NCI-H446 treated with DMSO at 0.1 percent for 48 hours (cell line): ENCODE measurements at regions not wholly inside any gene's neighbourhood (a gene's known extent, or its start where the extent isn't known, plus 50 kb on each side); places are given as distances from the start of the nearest gene placed in this dataset.
"Not testable (repeated sequence)": the region's sequence is repeated elsewhere in the genome, so short reads cannot be mapped to it uniquely, and the experiment has no call there.

Source experiments
- DNase-seq: peaks from one replicate; lab custom pipeline; 2025; lab: John Stamatoyannopoulos, UW

DNA sequence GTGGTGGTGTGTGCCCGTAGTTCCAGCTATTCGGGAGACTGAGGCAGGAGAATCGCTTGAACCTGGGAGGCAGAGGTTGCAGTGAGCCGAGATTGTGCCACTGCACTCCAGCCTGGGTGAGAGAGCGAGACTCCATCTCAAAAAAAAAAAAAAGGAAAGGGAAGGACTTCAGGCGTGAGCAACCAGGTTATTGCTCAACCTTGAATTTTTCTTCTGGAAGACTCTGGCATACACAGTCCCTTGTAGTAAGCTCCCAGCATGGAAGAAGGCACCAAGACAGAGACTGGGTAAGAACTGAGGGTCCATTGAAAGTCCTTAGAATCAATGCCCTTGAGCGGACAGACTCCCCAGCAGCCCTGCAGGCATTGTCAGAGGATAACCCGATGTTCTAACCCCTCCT, 75.0 kb downstream of the C9orf50 start:
- not testable (repeated sequence) for DNase-seq

GRCh38 chr9:129544761-129545160, 76.1 kb downstream of the C9orf50 start:
- no peak for DNase-seq

DNA sequence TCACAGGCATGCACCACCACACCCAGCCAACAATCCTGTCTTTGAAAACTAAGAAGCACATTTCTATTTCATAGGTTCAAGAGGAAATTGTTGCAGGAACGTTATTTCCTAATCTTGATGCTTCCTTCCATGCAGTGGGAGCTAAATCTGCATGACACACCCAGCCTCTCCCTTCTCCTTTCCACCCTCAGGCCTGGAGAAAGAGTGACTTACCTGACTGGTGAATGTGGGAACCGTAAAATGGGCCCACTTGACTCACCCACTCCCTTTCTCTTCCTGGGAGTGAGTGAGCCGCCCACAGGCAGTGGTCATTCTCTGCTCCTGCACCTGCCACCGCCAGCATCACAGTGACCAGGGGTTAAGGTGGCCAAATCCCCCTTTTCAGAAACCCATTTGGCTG, 78.2 kb downstream of the C9orf50 start:
- no peak for DNase-seq

DNA sequence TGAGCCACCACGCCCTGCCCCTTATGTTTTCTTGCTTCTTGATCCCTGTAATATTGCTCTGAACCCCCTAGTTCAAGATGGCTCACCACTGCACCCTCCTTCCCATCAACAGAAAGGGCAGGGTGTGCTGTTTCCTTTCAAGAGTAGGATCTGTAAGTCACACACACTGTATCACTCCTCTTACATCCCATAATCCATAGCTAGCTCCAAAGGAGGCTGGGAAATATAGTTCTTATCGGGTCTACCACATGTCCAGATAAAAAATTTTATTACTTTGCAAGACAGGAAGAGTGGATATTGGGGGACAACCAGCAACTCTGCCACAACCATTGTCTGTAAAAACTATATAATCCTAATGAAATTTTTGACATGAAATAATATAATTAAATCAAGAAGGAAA, 79.6 kb downstream of the C9orf50 start:
- no peak for DNase-seq

- DNase-seq = no peak
These were observed 81.5 kb downstream of the C9orf50 start for GRCh38 chr9:129539446-129539845.

- DNase-seq = not testable (repeated sequence)
These were observed 89.0 kb downstream of the C9orf50 start for GRCh38 chr9:129531860-129532402.

- DNase-seq = not testable (repeated sequence)
These were observed 92.9 kb downstream of the C9orf50 start for GRCh38 chr9:129527955-129528354.

GRCh38 chr9:129525656-129526196, 95.2 kb downstream of the C9orf50 start:
- DNase-seq = no peak

DNA sequence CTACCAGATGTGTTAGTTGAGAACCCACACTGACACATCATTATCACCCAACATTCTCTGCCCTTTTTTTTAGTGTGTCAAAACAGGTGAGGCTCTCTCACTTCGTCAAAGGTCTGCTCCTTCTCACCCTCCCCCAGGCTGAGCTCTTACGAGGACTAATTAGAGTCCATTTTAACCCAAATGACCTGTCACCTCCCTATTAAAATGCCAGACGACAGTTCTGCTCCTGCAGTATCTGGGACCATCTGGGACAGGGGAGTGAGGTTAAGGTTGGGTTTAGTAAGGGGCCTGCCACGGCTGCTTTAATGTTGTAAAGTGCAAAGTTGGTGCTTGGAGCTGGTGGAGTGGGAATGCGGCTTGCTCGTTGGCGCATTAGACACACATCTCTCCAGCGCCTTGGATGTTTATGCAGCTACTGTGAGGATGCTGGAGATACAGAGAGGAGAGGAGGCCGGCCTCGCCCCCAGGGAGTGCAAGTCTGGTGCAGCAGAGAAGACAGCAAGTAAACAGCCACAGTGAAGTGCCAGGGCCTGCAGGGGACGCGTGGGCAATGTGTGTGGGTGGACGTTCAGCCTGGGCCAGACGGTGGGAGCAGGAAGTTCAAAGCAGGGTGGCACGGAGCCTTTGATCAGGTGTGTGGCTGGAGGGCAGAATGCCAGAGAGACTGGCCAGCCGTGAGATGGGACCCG, 96.2 kb downstream of the C9orf50 start:
- DNase-seq = no peak

DNA sequence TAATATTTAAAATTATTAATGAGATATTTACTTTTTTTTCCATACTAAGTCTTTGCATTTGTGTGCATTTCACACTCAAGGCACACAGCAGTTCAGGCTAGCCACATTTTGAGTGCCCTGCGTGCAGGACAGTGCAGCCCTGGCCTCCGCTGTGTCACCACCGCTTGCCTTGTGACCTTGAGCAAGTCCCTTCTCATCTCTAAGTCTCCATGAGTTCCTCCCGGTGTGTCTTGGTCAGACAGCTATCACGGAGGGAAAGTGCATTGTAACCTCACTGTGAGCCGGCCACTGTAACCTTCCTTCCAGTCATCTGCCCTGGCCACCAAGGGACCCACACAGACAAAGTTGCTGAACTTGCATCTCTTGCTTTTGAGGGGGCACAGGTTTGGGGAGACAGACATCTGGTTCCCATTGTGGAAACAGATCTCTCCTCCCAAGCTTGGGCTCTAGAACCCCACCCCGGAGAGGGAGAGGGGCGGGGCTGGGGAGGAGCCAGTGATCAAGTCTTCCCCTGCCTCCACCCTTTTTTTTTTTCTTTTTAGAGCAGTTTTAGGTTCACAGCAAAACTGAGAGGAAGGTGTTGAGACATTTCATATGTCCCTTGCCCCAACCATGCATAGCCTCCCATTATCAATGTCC, 96.8 kb downstream of the C9orf50 start:
- no peak for DNase-seq

GRCh38 chr9:129522351-129522750, 98.5 kb downstream of the C9orf50 start:
- no peak for DNase-seq

DNA sequence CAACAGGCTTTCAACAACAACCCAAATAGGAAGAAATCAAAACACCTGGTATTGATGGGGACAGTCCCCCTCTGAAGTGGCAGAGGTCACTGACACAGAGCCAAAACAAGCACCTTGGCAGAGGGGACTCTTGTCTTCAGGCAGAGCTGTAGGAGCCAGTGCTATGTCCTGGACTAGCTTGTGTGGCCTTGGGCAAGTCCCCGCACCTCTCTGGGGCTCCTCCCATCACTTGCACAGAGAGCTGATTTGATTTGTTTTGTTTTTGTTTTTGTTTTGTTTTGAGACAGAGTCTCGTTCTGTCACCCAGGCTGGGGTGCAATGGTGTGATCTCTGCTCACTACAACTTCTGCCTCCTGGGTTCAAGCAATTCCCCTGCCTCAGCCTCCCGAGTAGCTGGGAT, 100.8 kb downstream of the C9orf50 start:
- no peak for DNase-seq

GRCh38 chr9:129518074-129518473, 102.8 kb downstream of the C9orf50 start:
- no peak for DNase-seq

GRCh38 chr9:129517006-129517405, 103.9 kb downstream of the C9orf50 start:
- DNase-seq = no peak

- no peak for DNase-seq
These were observed 106.0 kb downstream of the C9orf50 start for GRCh38 chr9:129514891-129515290.

GRCh38 chr9:129514497-129514867, 106.4 kb downstream of the C9orf50 start:
- DNase-seq = no peak

DNA sequence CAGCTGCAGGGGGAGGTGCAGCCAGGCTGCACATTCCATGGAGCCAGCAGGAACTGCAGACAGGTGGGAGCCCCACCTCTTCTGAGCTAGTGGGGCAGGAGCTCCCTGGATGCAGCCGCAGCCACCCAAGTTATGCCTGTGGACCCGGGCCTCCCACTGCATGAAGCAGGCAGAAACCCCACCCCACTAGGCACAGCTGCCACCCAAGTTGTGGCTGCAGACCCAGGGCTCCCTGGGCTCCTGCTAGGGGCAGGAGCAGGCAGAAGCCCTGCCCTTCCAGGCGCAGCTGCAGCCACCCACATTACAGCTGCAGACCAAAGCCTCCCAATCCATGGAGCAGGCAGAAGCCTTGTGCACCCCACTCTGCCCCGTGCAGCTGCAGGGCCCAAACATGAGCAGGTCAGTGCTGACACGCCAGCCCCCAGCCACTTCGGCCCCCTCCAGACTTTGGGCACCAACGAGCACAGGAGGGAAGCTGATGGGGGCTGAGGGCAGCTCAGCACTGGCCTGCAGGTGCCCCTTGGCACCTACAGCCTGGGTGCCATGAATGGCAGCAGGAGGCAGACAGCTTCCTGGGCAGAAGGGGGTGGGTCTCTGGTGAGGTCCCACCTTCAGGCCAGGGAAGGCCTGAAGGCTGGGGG, 106.9 kb downstream of the C9orf50 start:
- DNase-seq = no peak

DNA sequence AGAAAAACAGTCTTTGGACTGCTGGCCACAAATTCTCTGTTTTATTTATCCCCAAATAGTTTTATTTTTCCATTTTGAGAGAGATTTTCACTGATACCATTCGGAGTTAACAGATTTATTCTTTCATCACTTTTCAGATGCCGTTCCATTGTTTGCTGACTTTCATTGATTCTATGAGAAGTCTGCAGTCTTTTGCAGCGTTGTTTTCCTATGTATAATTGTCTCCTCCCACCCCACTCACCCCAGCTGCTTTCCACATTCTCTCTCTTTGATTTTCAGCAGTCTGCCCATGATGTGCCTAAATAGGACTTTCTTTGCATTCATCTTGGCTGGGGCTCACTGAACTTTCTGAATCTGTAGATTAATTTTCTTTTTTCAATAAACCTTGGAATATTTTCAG, 107.6 kb downstream of the C9orf50 start:
- no peak for DNase-seq

GRCh38 chr9:129511285-129511900, 109.5 kb downstream of the C9orf50 start:
- no peak for DNase-seq

DNA sequence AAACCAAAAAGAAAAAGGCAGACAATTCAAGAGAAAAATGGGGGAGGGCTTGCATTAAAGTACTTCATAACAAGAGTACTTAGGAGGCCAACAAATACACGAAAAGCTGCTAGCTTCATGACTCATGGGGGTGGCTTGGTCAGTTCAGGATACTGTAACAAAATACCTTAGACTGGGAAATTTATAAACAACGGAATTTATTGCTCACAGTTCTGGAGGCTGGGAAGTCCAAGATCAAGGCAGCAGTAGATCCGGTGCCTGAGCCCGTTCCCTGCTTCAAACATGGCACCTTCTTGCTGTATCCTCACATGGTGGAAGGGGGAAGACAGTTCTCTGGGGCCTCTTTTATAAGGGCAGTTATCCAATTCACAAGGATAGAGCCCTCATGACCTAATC, 111.4 kb downstream of the C9orf50 start:
- no peak for DNase-seq

GRCh38 chr9:129507805-129508204, 113.1 kb downstream of the C9orf50 start:
- no peak for DNase-seq

DNA sequence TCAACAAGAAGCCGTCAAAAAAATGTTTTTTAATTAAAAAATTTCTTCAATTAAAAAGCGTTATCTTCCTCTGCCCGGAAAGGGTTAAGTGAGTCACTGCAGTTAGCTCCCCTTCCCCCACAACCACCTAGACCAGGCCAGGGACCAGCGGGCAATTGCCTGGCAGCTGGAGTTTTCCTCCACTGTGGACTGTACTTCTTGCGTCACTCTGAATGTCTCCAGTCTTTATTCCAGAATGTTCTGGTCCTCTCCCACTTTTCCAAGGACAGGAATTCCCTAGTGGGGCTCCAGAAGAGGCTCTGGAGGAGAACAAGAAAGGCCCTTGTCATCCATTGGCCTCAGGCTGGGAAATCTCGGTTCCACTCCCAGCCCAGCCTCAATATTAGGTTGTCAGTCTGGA, 114.0 kb downstream of the C9orf50 start:
- no peak for DNase-seq
